Panc1 (cell line): ENCODE measurements at regions not wholly inside any gene's neighbourhood (a gene's known extent, or its start where the extent isn't known, plus 50 kb on each side); places are given as distances from the start of the nearest gene placed in this dataset.

Source experiments
- CTCF ChIP-seq: fragments of 450-650 bp; IDR thresholded peaks from 2 replicates; pipeline ENCODE4 v1.5.1; 2017; ENCODE audit warnings: mild to moderate bottlenecking
- POLR2AphosphoS5 ChIP-seq: IDR thresholded peaks from 2 replicates; pipeline ENCODE4 v1.6.1; 2012; ENCODE audit warnings: mild to moderate bottlenecking, low read depth, low read length, moderate library complexity
- REST ChIP-seq, 2 experiments: IDR thresholded peaks; 2 replicates each; pipeline ENCODE4 v1.6.1; 2011 to 2012; ENCODE audit warnings: low read depth in 2 of 2, control low read depth in 1 of 2, low read length in 1 of 2, mild to moderate bottlenecking in 1 of 2, moderate library complexity in 1 of 2; ENCODE audit not compliant: insufficient read depth in 1 of 2
- SIN3A ChIP-seq: IDR thresholded peaks from 2 replicates; pipeline ENCODE4 v1.6.1; 2012; ENCODE audit warnings: low read depth, mild to moderate bottlenecking, low read length, moderate library complexity, borderline replicate concordance; ENCODE audit not compliant: insufficient read depth

- TF ChIP-seq CTCF (no peak), POLR2AphosphoS5 (no peak), REST (IDR thresholded peaks at IDR 0.05; ENCODE audit: insufficient read depth in 1 of 2, low read depth in 2 of 2, low read length in 1 of 2) (no peak), SIN3A (no peak)
Measured at GRCh38 chr1:14377386-14377785, 221.1 kb upstream of the KAZN start.
